ENCODE measurements at regions not wholly inside any gene's neighbourhood (a gene's known extent, or its start where the extent isn't known, plus 50 kb on each side); places are given as distances from the start of the nearest gene placed in this dataset.
"Not testable (repeated sequence)": the region's sequence is repeated elsewhere in the genome, so short reads cannot be mapped to it uniquely, and the experiment has no call there.

DNA sequence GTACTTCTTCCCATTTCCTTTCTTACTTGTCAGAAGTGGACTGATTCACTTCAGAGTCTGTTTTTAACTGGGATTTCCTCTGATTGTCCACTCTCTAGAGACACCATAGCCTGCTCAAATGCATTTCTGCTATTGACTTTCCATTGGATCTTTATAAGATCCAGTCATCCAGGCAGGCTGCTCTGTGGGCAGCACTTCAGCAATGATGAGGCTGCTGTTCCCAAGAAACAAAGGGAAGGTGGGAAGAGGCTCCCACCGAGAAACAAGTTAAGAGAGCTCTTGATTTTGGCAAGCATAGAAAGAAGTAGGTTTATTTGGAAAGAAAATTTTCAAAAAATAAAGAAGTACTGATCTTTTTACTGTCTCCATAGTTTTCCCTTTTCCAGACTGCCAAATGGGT is 125.8 kb upstream of the STARD13 start:
- no peak for DNase-seq (ENCODE audit: low read depth in 2 of 2)

- no peak for DNase-seq (ENCODE audit: low read depth in 2 of 2)
Measured at GRCh38 chr13:33415822-33416221, 130.3 kb upstream of the STARD13 start.

- DNase-seq (ENCODE audit: low read depth in 2 of 2) = not testable (repeated sequence)
Measured at GRCh38 chr13:33418224-33418953, 132.8 kb upstream of the STARD13 start.

DNA sequence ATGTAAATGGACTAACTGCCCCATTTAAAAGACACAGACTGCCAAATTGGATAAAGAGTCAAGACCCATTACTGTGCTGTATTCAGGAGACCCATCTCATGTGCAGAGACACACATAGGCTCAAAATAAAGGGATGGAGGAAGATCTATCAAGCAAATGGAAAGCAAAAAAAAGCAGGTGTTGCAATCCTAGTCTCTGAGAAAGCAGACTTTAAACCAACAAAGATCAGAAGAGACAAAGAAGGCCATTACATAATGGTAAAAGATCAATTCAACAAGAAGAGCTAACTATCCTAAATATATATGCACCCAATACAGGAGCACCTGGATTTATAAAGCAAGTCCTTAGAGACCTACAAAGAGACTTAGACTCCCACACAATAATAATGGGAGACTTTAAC is 134.6 kb upstream of the STARD13 start:
- DNase-seq (ENCODE audit: low read depth in 2 of 2) = not testable (repeated sequence)

DNA sequence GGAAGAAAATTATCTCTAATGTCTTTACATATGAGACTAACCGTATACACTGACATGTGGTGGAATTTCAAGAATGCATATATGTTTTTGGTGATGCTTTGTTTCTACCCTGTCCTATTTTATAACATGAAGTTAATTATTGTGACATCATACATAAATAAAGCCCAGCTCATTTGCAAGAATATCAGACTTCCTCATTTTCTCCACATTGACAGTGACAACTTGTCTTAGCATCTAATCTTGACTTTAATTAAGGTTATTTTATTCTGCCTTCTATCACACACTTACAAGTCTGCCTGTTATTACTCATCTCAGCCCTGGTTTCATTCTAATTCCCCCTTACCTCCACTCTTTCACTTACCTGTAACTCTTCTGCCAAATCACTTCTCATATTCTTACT is 140.6 kb upstream of the STARD13 start:
- DNase-seq (ENCODE audit: low read depth in 2 of 2) = no peak

- DNase-seq (ENCODE audit: low read depth in 2 of 2) = no peak
Measured at GRCh38 chr13:33433316-33433715, 147.8 kb upstream of the STARD13 start.

DNA sequence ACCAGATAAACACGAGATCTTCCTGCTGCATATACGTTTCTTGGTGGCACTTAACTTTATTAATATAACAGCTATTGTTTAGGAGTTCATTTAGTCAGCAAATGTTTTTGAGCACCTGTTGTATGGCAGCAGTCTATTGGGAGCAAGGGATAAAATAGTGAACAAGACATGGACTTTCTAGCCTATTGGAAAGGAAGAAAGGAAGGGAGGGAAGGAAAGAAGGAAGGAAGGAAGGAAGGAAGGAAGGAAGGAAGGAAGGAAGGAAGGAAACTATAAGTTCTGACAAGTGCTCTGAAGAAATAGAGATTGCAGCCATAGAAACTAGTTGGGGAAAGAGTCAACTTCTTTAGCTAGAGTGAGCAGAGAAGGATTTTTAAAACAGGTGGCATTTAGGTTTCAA is 149.1 kb upstream of the STARD13 start:
- no peak for DNase-seq (ENCODE audit: low read depth in 2 of 2)

GRCh38 chr13:33435207-33435606 is 149.7 kb upstream of the STARD13 start:
- DNase-seq (ENCODE audit: low read depth in 2 of 2) = no peak

DNA sequence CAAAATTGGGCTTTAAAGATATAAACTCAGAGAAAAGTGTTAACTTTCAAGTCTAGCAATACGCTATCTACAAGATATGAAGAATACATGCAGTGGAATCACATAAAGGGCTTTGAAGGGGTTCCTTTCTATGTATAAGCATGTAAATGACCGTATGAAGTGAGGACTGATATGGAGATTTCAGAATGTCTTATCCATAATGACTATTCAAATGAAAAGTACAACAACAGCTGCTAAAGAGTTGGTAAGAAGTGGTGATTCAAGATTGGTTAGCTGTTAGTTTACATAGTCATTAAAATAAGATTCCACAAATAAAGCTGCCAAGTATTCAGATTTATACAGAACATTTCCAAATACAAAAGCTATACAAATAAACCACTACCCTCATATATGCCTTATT is 153.4 kb upstream of the STARD13 start:
- no peak for DNase-seq (ENCODE audit: low read depth in 2 of 2)

- no peak for DNase-seq (ENCODE audit: low read depth in 2 of 2)
Measured at GRCh38 chr13:33441015-33441414, 155.5 kb upstream of the STARD13 start.

GRCh38 chr13:33445024-33445423 is 159.5 kb upstream of the STARD13 start:
- DNase-seq (ENCODE audit: low read depth in 2 of 2) = no peak

DNA sequence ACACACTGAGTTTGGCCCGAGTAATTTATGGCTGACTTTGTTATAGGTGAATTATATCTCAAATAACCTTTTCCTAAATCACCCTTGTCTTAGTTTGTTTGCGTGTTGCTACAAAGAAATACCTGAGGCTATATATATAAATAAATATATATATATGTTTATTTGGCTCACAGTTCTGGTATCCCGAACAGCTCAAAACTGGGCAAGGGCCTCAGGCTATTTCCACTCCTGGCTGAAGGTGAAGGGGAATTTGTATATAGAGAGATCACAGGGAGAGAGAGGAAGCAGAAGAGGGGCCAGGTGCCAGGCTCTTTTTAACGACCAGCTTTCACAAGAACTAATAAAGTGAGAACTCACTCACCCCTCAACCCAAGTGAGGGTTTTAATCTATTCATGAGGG is 159.9 kb upstream of the STARD13 start:
- no peak for DNase-seq (ENCODE audit: low read depth in 2 of 2)

GRCh38 chr13:33446821-33447725 is 161.5 kb upstream of the STARD13 start:
- DNase-seq (ENCODE audit: low read depth in 2 of 2) = no peak

DNA sequence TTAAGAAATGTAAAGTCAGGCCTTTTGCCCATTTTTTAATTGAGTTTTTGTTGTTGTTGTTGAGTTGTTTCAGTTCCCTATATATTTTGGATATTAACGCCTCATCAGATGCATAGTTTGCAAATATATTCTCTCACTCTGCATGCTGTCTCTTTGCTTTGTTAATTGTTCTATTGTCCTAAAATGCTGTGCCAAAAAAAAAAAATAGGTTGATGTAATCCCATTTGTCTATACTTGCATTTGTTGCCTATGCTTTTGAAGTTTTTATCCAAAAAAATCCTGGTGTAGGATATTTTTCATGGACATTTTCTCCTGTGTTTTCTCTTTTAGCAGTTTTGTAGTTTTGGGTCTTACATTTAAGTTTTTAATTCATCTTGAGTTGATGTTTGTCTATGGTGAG is 163.3 kb upstream of the STARD13 start:
- DNase-seq (ENCODE audit: low read depth in 2 of 2) = no peak

GRCh38 chr13:33450956-33451709 is 165.6 kb upstream of the STARD13 start:
- DNase-seq (ENCODE audit: low read depth in 2 of 2) = no peak

GRCh38 chr13:33452873-33453517 is 167.4 kb upstream of the STARD13 start:
- no peak for DNase-seq (ENCODE audit: low read depth in 2 of 2)

GRCh38 chr13:33453936-33454335 is 168.4 kb upstream of the STARD13 start:
- DNase-seq (ENCODE audit: low read depth in 2 of 2) = no peak

DNA sequence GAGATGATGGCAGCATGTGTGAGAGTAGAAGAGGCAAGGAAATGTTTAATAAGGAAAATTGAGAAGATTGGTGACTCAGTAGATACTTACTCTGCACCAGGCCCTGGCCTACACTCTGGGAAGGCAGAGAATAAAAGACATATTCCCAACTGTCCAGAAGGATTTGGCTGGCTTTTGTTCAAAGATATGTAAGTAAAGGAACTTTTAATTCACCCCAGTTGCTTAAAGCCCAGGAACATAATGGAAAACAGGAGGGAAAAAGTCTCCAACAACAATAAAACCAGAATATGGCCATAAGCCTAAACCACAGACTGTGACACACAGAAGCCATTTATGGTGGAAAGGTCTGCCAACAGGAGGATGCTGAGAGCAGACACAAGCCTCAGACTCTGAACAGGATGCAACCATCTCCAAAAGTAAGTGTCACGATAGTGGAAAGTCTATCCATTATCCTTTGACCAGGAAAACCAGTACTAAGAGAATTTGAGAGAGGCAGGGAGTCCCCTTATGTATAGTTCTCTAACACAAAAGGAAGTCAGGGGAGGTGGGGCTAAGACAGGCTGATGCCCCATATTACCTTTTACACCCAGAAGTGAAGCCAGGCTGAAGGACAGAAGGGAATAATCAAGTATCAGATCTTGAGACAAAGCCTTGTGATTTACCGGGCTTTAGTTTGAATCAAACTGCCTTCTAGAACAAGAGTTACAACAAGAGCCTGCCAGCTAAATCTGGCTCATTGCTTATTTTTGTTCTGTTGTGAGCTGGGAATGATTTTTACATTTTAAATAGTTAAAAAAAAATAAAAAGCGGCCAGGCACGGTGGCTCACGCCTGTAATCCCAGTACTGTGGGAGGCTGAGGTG is 169.5 kb upstream of the STARD13 start:
- DNase-seq (ENCODE audit: low read depth in 2 of 2) = no peak

DNA sequence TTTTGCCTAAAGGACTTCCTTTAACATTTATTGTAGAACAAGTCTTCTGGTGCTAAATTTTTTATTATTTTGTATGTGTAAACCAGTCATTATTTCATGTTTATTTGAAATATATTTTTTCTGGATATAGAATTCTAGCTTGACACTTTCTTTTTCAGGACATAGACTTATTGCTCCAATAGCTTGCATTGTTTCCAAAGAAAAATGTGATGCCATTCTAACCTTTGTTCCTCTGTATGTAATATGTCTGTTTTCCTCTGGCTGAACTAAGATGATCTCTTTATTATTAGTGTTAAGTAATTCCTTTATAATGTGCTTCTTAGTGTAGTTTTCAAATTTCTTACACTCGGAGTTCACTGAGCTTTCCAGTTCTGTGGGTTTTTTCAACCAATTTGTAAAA is 174.1 kb upstream of the STARD13 start:
- no peak for DNase-seq (ENCODE audit: low read depth in 2 of 2)

DNA sequence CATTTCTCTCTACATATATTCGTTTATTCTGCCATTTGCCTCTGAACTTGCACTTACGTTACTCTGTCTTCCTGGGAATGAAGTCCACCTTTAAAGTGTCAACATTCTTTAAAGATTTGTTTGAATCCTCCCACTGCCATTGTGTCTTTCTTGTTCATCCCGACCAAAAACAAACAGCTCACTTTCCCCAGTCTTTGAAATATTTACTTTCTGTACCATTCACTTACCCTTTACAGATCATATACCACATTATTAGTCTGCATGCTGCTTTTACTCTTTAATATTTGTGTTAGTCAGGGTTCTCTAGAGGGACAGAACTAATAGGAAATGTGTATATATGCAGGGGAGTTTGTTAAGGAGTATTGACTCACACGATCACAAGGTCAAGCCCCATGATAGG is 176.6 kb upstream of the STARD13 start:
- DNase-seq (ENCODE audit: low read depth in 2 of 2) = no peak

- DNase-seq (ENCODE audit: low read depth in 2 of 2) = no peak
Measured at GRCh38 chr13:33464345-33464744, 178.8 kb upstream of the STARD13 start.

All from stimulated activated CD8-positive, alpha-beta memory T cell treated with anti-CD3 and anti-CD28 coated beads, Interleukin-15, amount 100 ng/mL, for 48 hours (primary cell).